Dermis blood vessel endothelial cell (primary cell): ENCODE measurements at regions not wholly inside any gene's neighbourhood (a gene's known extent, or its start where the extent isn't known, plus 50 kb on each side); places are given as distances from the start of the nearest gene placed in this dataset.
"Not testable (repeated sequence)": the region's sequence is repeated elsewhere in the genome, so short reads cannot be mapped to it uniquely, and the experiment has no call there.

Experiments
- DNase-seq: peaks from one replicate; pipeline ENCODE4 v3.0.0; 2010

- DNase-seq, result not testable (repeated sequence)
Measured at GRCh38 chr2:87518547-87518946, 229.3 kb upstream of the PLGLB2 start.

- not testable (repeated sequence) for DNase-seq
Measured at GRCh38 chr2:87519158-87520011, 228.5 kb upstream of the PLGLB2 start.

GRCh38 chr2:87521057-87521456 is 226.8 kb upstream of the PLGLB2 start:
- DNase-seq, result not testable (repeated sequence)

DNA sequence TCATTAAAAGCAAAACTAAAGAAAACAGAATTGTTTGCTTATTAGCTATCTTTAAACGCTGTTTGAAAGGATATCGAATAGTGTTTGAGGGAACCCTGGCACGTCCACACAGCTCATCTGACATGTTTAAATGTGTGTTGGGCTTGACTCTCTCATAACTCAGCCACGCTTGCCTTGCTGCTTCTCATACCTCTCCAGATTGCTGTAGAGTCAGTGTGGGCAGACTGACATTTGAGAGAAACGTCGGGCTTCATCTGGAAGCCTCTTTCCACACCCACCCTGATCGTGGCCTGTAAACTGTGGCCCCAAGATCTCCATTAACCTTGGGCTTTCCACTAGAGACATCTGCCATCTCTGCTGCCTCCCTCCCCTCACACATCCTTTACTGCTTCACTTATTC is 226.4 kb upstream of the PLGLB2 start:
- not testable (repeated sequence) for DNase-seq

- DNase-seq, result not testable (repeated sequence)
Measured at GRCh38 chr2:87524619-87525188, 223.2 kb upstream of the PLGLB2 start.

GRCh38 chr2:87525497-87525991 is 222.3 kb upstream of the PLGLB2 start:
- DNase-seq, result not testable (repeated sequence)

DNA sequence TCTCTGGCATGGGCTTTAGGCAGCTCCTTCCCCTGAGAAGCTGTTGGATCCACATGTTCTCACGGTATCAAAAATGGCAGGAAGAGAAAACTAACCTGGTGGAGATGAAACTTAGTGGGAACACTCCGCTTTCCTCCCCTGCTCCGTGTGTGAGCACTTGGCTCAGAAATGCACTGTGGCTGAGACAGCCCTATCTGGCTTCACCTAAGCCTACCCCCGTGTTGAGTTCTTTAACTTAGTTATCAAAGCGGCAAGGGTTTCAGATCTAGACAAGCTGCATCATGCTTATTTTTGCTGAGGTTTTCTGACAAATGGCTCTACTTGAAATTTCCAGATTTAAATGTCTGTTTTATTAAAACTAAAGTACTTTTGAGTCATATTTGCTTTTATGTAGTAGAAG is 221.6 kb upstream of the PLGLB2 start:
- DNase-seq, result not testable (repeated sequence)

DNA sequence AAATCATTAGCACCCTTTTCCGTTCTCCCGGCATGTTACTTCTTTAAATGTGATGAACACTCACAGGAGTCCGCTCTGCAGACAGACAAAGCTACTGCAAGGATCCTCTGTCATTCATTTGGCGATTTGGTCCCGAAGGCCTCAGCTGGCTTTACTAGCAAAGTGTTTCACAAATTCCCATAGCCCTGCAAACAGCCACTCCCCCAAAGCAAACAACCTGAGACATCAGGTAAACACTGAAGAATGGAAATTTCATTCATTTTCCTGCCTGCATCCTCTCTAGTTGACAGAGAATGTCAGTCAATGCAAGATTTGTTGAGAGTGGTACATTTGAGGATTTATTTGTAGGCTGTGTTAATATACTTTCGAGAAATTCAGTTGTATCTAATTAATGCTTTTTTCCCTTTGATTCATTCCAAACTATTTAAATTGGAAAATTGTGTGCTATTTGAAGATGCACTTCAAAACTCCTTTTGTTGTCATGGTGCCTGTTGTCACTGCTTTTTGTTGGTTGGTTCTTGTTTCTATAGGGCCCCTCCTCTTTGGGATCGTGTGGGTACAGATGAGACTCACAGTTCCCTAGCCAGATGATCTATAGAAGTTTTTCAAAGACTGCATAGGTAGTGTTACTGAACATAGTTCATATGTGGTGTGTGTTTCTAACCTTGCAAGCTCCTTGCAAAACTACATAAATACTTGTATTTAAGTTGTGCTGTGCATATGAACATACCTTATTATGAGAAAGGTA is 215.7 kb upstream of the PLGLB2 start:
- not testable (repeated sequence) for DNase-seq

DNA sequence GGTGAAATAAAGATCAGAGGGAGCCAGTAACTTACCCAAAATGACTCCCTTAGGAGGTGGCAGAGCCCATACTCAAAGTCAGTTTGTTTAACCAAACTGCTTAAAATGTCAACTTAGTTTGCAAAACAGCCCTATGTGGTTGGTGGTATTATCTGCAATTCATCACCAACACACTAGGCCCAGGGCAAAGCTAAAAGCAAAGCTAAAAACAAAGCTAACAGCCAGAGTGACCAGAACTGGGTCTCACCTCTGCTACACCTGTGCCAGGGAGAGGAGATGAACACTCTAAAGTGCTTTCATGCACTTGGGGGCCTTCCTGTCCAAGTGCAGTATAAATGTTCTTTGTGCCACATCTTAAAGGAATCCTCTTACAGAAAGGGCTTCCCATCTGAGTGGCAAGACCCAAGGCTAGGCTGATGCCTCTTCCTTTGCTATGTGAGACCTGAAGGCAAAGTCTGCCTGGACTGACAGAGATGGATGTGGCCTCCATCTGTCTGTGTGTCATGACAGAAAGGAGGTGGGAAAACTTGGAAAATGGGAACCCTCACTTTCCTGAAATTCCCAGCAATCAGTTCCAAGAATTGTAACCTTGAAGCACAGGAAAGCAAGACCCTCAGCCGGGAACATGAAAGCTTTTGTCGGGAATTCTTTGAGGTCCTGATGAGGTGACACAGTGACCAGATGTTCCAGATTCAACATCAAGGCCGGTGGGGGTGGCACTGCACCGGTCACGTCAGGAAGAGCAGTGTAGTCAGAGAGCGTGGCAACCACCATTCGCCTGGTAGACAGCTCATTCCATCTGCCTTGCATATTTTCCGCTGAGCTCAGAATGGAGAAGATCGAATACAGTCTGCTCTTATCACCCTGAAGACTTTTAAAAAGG is 214.3 kb upstream of the PLGLB2 start:
- peak; percentile 43 for DNase-seq

- not testable (repeated sequence) for DNase-seq
Measured at GRCh38 chr2:87534273-87534889, 213.5 kb upstream of the PLGLB2 start.

GRCh38 chr2:87536427-87536826 is 211.5 kb upstream of the PLGLB2 start:
- DNase-seq, result not testable (repeated sequence)

DNA sequence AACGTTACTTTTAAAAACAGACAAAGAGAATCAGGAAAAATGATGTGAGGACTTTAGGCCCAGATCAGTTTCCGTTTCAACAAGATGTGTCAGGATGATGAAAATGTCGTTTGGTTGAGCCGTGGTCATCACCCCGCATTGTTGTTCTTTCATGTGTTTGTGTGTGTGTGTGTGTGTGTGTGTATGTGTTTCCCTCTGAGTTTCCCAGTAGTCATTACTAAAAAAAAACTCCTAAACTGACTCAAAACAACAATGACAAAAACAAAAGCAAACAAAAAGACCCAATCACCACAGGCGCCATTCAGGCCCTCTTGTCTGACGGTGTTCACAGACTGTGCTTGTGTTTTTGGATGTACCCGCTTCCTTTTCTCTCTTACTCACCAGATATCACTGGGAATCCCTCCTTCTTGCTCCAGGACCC is 210.6 kb upstream of the PLGLB2 start:
- DNase-seq, result peak; percentile 36

DNA sequence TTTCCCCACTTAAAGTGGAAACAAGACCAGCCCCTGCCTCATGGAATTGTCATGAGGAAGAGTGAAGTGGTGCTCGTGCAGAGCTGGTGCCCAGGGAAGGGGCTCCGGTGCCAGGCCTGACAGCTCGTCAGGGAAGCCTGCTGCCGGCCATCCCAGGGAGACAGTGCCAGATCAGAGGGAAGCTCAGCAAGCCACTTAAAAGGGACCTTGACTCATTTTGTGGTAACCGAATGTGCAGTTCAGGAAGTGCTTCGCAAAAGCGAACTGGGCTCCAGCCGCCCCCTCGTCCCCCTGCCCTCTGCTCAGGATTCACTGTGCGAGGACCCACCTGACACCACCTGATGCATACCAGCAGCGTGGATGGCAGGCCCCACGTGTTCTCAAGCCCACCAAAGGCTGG is 209.6 kb upstream of the PLGLB2 start:
- not testable (repeated sequence) for DNase-seq

DNA sequence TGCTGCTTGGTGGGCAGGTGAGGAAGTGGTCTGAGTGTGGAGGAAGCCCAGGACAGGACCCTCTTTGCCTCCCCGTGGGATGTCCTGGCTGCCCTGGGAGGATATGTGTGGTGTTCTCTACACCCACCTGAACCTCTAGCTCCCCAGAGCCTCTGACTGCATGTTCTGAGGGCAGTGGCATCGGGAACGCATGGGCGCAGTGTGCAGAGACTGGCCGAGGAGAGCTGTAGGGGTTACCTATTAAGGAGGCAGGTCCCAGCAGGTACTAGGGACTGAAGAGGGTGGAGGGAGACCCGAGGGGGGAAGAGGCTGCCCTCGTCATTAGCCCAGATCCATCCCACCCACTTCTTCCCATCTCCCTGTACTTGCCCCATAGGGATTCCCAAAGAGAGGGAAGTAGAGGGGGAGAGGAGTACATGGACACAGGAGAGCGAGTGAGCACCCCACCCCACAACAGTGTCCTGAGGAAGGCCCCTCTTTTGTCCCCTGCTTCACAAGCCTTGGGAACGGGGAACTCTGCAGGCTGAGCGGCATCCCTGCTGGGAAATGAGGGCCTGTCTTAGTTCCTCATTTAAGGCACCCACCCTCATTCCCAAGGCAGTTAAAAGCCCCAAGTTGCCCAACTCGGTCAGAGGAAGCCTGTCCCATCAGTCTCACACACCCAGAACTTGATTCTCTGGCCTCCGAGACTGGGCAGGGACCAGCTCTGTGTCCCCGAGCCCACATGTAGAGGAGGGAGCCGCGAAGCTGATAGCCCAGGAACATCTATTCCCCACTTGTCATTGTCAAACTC is 208.5 kb upstream of the PLGLB2 start:
- not testable (repeated sequence) for DNase-seq

DNA sequence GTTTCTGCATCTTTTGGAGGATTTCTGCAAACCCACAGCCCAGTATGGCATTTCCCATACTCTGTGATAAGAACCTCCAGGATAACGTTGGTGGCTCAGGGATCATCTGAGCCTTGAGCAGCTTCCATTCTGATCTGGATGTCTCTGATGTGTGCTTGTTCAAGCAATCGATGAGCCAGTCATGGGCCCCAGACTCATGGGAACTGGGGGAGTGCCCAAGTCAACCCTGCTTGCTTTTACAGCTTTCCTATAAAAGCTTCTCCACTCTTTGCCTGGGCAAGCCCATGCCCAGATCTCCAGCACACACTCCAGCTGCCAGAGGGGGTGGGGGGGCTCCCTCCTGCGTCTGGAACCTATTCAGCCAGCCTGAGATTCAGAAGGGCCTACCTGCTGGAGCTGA is 207.6 kb upstream of the PLGLB2 start:
- not testable (repeated sequence) for DNase-seq

DNA sequence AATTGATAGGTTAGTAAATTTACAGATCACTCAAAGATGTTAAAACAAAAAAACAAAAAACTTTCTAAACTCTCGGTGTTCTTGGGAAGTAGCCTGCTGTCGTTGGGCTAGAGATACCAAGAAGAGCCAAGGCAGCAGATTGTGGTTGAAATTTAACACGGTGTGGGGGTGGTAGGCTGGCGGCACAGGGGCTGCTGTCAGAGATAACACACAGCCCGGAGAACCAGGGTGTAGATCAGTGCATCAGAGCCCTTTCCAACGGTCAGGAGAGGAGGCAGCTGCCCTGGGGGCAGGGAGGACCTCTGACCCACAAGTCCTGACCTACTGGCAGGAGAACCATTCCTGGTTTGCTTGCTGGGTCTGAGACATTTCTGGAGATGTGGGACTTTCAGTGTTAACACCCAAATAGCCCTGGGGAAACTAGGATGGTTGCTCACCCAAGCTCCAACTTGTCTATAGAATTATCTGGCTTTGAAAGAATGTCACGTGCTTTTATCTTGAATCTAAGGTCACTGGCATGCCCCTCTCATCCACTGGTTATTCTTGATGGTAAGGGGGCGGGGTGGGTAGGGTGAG is 205.2 kb upstream of the PLGLB2 start:
- not testable (repeated sequence) for DNase-seq

DNA sequence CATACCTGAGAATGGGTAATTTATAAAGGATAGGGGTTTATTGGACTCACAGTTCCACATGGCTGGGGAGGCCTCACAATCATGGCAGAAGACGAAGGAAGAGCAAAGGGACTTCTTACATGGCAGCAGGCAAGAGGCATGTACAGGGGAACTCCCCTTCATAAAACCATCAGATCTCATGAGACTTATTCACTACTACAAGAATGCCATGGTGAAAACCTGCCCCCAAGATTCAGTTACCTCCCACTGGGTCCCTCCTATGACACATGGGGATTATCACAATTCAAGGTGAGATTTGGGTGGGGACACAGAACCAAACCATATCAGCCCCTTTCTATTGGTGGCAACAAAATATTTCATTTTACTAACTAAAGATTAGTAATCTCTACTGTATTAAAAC is 204.1 kb upstream of the PLGLB2 start:
- DNase-seq, result not testable (repeated sequence)

GRCh38 chr2:87547106-87547505 is 200.8 kb upstream of the PLGLB2 start:
- DNase-seq, result not testable (repeated sequence)

- DNase-seq, result not testable (repeated sequence)
Measured at GRCh38 chr2:87547966-87548365, 199.9 kb upstream of the PLGLB2 start.
